ENCODE measurements at regions not wholly inside any gene's neighbourhood (a gene's known extent, or its start where the extent isn't known, plus 50 kb on each side); places are given as distances from the start of the nearest gene placed in this dataset.

DNA sequence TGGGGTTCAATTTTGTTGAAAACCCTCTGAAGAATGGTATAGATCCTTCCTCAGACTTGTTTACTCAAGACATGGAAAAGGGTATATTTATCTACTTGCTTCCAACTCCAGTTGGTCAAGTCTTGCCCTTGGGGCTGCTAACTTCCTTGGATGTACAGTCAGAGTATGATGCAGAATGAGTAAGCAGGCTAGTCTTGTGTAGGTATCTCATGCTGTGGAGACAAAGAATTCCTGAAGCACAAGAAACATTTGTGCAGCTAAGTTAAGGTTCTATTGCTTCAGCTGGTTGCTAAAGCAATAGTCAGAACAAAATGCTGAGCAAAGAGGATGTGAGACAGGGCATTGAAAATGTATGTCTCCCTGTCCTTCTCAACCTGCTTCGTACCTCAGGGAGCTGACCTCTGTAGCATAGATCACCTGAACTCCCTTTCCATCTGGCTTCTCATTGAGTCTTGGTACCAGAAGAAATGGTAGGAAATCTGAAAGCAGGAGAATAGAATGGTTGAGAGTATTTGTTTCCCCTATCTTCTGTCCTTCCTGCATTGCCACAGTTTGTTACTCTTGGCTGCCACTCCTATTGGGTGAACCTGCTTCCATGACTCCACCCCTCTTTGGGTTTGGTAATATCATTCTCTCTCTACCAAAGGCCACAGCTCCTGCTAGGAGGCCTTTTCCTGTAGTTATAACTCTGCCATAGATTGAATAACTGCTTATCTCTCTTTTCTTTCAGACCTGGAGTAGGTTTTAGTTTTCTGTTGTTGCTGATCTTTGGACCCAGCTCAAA lies 346.0 kb downstream of the PHF14 start:
- TF ChIP-seq CTCF (IDR thresholded peaks at IDR 0.05; ENCODE audit: borderline replicate concordance) = no peak
- no peak overlapping the region for H3K27ac ChIP-seq (replicated peaks)
- no peak overlapping the region for H3K4me3 ChIP-seq
- DNase-seq = no peak
- H3K36me3 ChIP-seq = no peaks in the 10 kb centered on the region
- intact Hi-C loops (cut with micrococcal nuclease) = no loop called here
- peaks cover 12% of the 10 kb centered on the region for H3K9me3 ChIP-seq (replicated peaks)
- H3K27me3 ChIP-seq (ENCODE audit: low read depth) = no peaks in the 10 kb centered on the region
- no peaks in the 10 kb centered on the region for H3K4me1 ChIP-seq
